LHCN-M2 (cell line): ENCODE measurements at regions not wholly inside any gene's neighbourhood (a gene's known extent, or its start where the extent isn't known, plus 50 kb on each side); places are given as distances from the start of the nearest gene placed in this dataset.

Source experiments
- DNase-seq: peaks from one replicate; pipeline ENCODE4 v3.0.0-alpha.2; 2012; ENCODE audit warnings: low read depth

- no peak for DNase-seq
These were observed 145.3 kb downstream of the FAM83B start for GRCh38 chr6:54991761-54992330.

- DNase-seq = no peak
These were observed 146.2 kb downstream of the FAM83B start for GRCh38 chr6:54992789-54993188.

- DNase-seq = no peak
These were observed 146.7 kb downstream of the FAM83B start for GRCh38 chr6:54993294-54993693.

GRCh38 chr6:54993948-54994347 is 147.4 kb downstream of the FAM83B start:
- DNase-seq = no peak

GRCh38 chr6:54998576-54998975 is 152.0 kb downstream of the FAM83B start:
- DNase-seq = no peak

GRCh38 chr6:55003719-55004430 is 157.3 kb downstream of the FAM83B start:
- DNase-seq = no peak

GRCh38 chr6:55009131-55009530 is 162.6 kb downstream of the FAM83B start:
- no peak for DNase-seq

- no peak for DNase-seq
These were observed 163.3 kb upstream of the HCRTR2 start for GRCh38 chr6:55011034-55011433.

GRCh38 chr6:55012454-55012853 is 161.9 kb upstream of the HCRTR2 start:
- no peak for DNase-seq

GRCh38 chr6:55014321-55015088 is 159.8 kb upstream of the HCRTR2 start:
- no peak for DNase-seq

GRCh38 chr6:55016261-55016660 is 158.1 kb upstream of the HCRTR2 start:
- no peak for DNase-seq

- DNase-seq = no peak
These were observed 156.6 kb upstream of the HCRTR2 start for GRCh38 chr6:55017555-55018300.

- no peak for DNase-seq
These were observed 154.7 kb upstream of the HCRTR2 start for GRCh38 chr6:55019591-55019990.

- no peak for DNase-seq
These were observed 151.1 kb upstream of the HCRTR2 start for GRCh38 chr6:55023230-55023629.

- no peak for DNase-seq
These were observed 141.2 kb upstream of the HCRTR2 start for GRCh38 chr6:55033016-55033546.

- DNase-seq = no peak
These were observed 139.6 kb upstream of the HCRTR2 start for GRCh38 chr6:55034752-55035151.

GRCh38 chr6:55040102-55040848 is 134.0 kb upstream of the HCRTR2 start:
- peak; percentile 68 for DNase-seq

GRCh38 chr6:55046869-55047422 is 127.4 kb upstream of the HCRTR2 start:
- peak; percentile 5 for DNase-seq

- DNase-seq = peak; percentile 4
These were observed 126.8 kb upstream of the HCRTR2 start for GRCh38 chr6:55047451-55048044.

- no peak for DNase-seq
These were observed 124.4 kb upstream of the HCRTR2 start for GRCh38 chr6:55049866-55050265.
